ENCODE measurements at regions not wholly inside any gene's neighbourhood (a gene's known extent, or its start where the extent isn't known, plus 50 kb on each side); places are given as distances from the start of the nearest gene placed in this dataset.

DNA sequence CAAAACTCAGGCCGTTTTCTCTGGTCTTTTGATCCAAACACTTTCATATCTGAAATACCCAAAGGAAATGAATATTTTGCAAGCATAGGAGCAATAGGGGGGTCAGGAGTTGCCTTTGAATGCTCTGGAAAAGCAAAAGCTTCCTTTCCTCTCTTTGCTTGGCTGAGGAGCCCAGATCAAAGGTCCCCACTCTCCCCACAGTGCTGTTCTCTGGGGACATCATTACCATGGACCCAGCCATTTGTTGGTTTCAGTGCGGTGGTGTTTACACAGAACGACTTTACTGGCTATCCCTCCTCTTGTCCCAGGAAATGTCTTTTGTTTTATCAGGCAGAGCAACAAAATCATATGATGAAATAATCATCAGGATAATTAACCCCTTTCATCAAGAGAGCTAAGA lies 1089.1 kb downstream of the TBC1D22A start:
- H3K27me3 Mint-ChIP-seq (ENCODE audit: insufficient read depth, low read depth, poor library complexity), result no peaks in the 10 kb centered on the region
- TF ChIP-seq, protein P1, sequence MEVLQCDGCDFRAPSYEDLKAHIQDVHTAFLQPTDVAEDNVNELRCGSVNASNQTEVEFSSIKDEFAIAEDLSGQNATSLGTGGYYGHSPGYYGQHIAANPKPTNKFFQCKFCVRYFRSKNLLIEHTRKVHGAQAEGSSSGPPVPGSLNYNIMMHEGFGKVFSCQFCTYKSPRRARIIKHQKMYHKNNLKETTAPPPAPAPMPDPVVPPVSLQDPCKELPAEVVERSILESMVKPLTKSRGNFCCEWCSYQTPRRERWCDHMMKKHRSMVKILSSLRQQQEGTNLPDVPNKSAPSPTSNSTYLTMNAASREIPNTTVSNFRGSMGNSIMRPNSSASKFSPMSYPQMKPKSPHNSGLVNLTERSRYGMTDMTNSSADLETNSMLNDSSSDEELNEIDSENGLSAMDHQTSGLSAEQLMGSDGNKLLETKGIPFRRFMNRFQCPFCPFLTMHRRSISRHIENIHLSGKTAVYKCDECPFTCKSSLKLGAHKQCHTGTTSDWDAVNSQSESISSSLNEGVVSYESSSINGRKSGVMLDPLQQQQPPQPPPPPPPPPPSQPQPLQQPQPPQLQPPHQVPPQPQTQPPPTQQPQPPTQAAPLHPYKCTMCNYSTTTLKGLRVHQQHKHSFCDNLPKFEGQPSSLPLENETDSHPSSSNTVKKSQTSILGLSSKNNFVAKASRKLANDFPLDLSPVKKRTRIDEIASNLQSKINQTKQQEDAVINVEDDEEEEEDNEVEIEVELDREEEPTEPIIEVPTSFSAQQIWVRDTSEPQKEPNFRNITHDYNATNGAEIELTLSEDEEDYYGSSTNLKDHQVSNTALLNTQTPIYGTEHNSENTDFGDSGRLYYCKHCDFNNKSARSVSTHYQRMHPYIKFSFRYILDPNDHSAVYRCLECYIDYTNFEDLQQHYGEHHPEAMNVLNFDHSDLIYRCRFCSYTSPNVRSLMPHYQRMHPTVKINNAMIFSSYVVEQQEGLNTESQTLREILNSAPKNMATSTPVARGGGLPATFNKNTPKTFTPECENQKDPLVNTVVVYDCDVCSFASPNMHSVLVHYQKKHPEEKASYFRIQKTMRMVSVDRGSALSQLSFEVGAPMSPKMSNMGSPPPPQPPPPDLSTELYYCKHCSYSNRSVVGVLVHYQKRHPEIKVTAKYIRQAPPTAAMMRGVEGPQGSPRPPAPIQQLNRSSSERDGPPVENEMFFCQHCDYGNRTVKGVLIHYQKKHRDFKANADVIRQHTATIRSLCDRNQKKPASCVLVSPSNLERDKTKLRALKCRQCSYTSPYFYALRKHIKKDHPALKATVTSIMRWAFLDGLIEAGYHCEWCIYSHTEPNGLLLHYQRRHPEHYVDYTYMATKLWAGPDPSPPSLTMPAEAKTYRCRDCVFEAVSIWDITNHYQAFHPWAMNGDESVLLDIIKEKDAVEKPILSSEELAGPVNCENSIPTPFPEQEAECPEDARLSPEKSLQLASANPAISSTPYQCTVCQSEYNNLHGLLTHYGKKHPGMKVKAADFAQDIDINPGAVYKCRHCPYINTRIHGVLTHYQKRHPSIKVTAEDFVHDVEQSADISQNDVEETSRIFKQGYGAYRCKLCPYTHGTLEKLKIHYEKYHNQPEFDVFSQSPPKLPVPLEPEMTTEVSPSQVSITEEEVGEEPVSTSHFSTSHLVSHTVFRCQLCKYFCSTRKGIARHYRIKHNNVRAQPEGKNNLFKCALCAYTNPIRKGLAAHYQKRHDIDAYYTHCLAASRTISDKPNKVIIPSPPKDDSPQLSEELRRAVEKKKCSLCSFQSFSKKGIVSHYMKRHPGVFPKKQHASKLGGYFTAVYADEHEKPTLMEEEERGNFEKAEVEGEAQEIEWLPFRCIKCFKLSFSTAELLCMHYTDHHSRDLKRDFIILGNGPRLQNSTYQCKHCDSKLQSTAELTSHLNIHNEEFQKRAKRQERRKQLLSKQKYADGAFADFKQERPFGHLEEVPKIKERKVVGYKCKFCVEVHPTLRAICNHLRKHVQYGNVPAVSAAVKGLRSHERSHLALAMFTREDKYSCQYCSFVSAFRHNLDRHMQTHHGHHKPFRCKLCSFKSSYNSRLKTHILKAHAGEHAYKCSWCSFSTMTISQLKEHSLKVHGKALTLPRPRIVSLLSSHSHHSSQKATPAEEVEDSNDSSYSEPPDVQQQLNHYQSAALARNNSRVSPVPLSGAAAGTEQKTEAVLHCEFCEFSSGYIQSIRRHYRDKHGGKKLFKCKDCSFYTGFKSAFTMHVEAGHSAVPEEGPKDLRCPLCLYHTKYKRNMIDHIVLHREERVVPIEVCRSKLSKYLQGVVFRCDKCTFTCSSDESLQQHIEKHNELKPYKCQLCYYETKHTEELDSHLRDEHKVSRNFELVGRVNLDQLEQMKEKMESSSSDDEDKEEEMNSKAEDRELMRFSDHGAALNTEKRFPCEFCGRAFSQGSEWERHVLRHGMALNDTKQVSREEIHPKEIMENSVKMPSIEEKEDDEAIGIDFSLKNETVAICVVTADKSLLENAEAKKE (CRISPR knock-in tag; IDR thresholded peaks at IDR 0.05), result no peak
- no peak for TF ChIP-seq ZNF331 (CRISPR knock-in tag; IDR thresholded peaks at IDR 0.05; ENCODE audit: low read depth)
- no peak for TF ChIP-seq EZH2 (IDR thresholded peaks at IDR 0.05; ENCODE audit: low read depth, unreplicated experiment)
- TF ChIP-seq, protein P2, sequence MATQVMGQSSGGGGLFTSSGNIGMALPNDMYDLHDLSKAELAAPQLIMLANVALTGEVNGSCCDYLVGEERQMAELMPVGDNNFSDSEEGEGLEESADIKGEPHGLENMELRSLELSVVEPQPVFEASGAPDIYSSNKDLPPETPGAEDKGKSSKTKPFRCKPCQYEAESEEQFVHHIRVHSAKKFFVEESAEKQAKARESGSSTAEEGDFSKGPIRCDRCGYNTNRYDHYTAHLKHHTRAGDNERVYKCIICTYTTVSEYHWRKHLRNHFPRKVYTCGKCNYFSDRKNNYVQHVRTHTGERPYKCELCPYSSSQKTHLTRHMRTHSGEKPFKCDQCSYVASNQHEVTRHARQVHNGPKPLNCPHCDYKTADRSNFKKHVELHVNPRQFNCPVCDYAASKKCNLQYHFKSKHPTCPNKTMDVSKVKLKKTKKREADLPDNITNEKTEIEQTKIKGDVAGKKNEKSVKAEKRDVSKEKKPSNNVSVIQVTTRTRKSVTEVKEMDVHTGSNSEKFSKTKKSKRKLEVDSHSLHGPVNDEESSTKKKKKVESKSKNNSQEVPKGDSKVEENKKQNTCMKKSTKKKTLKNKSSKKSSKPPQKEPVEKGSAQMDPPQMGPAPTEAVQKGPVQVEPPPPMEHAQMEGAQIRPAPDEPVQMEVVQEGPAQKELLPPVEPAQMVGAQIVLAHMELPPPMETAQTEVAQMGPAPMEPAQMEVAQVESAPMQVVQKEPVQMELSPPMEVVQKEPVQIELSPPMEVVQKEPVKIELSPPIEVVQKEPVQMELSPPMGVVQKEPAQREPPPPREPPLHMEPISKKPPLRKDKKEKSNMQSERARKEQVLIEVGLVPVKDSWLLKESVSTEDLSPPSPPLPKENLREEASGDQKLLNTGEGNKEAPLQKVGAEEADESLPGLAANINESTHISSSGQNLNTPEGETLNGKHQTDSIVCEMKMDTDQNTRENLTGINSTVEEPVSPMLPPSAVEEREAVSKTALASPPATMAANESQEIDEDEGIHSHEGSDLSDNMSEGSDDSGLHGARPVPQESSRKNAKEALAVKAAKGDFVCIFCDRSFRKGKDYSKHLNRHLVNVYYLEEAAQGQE (IDR thresholded peaks at IDR 0.05; ENCODE audit: unreplicated experiment), result no peak
- H3K4me2 ChIP-seq, result no peak overlapping the region
- no peak overlapping the region for H3K27ac Mint-ChIP-seq
- ATAC-seq (no peak), DNase-seq (ENCODE audit: low spot score) (no peak)
- H3K36me3 ChIP-seq (ENCODE audit: insufficient read depth), result no peaks in the 10 kb centered on the region
- H3K9me3 Mint-ChIP-seq, result peaks cover 52% of the 10 kb centered on the region
- no peaks in the 10 kb centered on the region for H4K20me1 ChIP-seq (replicated peaks; ENCODE audit: insufficient read depth)
- H3K9me2 ChIP-seq (ENCODE audit: insufficient read depth), result no peaks in the 10 kb centered on the region
- H3F3A ChIP-seq (replicated peaks; ENCODE audit: low read depth), result no peaks in the 10 kb centered on the region
- no peaks in the 10 kb centered on the region for H3K4me1 Mint-ChIP-seq
- no peaks in the 10 kb centered on the region for H3K79me2 ChIP-seq (replicated peaks; ENCODE audit: insufficient read depth)
- H2AFZ ChIP-seq, result no peak overlapping the region
- H3K4me1 ChIP-seq (ENCODE audit: insufficient read depth), result no peaks in the 10 kb centered on the region
- H3K4me3 Mint-ChIP-seq, result no peak overlapping the region
- no peak overlapping the region for H3K4me3 ChIP-seq
- H3K27ac ChIP-seq (ENCODE audit: low read depth), result no peak overlapping the region
- H3K36me3 Mint-ChIP-seq (ENCODE audit: low read depth), result peaks cover 3% of the 10 kb centered on the region; the same call in 2 of the 3 replicates
- no peaks in the 10 kb centered on the region for H3K27me3 ChIP-seq (ENCODE audit: insufficient read depth)

Measured in GM23338 (cell line).